ENCODE measurements at regions not wholly inside any gene's neighbourhood (a gene's known extent, or its start where the extent isn't known, plus 50 kb on each side); places are given as distances from the start of the nearest gene placed in this dataset.

DNA sequence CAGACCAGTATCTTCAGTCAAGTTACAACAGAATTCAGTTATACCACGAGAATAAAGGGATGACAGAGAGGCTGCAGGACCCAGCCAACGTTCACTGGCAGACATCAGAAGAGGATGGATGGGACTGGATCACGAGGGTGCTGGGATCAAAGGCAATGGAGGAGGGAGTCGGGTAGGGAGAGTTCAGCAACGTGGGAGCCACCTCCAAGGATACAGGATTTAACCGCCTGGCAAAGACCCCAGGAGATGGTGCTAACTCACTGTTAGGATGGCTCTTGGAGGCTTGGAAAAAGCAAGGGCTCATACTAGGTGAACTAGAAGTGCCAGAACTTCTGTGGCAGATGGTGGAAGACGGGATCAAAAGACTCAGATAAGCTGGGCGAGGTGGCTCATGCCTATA lies 99.1 kb upstream of the DISP3 start:
- TF ChIP-seq EGR1 (IDR thresholded peaks at IDR 0.05; ENCODE audit: low read depth in 2 of 2) (no peak), NR2F2 (IDR thresholded peaks at IDR 0.05) (no peak), FOXA2 (IDR thresholded peaks at IDR 0.05) (no peak), RXRA (IDR thresholded peaks at IDR 0.05) (no peak), TAF1 (conservative IDR thresholded peaks at IDR 0.05) (no peak), JUND (IDR thresholded peaks at IDR 0.05) (no peak), YY1 (IDR thresholded peaks at IDR 0.05) (no peak), ATF3 (IDR thresholded peaks at IDR 0.05) (no peak), HNF4G (IDR thresholded peaks at IDR 0.05) (no peak), HNF4A (conservative IDR thresholded peaks at IDR 0.05) (no peak)
- TF ChIP-seq, protein P1, sequence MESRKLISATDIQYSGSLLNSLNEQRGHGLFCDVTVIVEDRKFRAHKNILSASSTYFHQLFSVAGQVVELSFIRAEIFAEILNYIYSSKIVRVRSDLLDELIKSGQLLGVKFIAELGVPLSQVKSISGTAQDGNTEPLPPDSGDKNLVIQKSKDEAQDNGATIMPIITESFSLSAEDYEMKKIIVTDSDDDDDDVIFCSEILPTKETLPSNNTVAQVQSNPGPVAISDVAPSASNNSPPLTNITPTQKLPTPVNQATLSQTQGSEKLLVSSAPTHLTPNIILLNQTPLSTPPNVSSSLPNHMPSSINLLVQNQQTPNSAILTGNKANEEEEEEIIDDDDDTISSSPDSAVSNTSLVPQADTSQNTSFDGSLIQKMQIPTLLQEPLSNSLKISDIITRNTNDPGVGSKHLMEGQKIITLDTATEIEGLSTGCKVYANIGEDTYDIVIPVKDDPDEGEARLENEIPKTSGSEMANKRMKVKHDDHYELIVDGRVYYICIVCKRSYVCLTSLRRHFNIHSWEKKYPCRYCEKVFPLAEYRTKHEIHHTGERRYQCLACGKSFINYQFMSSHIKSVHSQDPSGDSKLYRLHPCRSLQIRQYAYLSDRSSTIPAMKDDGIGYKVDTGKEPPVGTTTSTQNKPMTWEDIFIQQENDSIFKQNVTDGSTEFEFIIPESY (IDR thresholded peaks at IDR 0.05): no peak
- no peaks in the 10 kb centered on the region for H3K36me3 ChIP-seq (ENCODE audit: control insufficient read depth in 4 of 4, insufficient read depth in 3 of 4, low read depth in 1 of 4, low read length in 3 of 4)
- DNase-seq (ENCODE audit: low spot score): no peak
- no peak overlapping the region for H3K27ac ChIP-seq (ENCODE audit: low read depth in 1 of 2, low read length in 2 of 2)
- 40% methylated on average over 8 of the region's 8 CpGs for WGBS
- no peaks in the 10 kb centered on the region for H3K9me3 ChIP-seq (ENCODE audit: control insufficient read depth in 4 of 4, low read length in 3 of 4)
- H3K4me3 ChIP-seq (ENCODE audit: low read depth in 1 of 3, low read length in 3 of 3): no peak overlapping the region
- no peak overlapping the region for H3K9ac ChIP-seq (ENCODE audit: low read depth in 1 of 2, low read length in 2 of 2)
- H3K27me3 ChIP-seq (ENCODE audit: control insufficient read depth in 4 of 4, insufficient read depth in 4 of 4, low read length in 3 of 4): no peaks in the 10 kb centered on the region
- H3K4me1 ChIP-seq (ENCODE audit: control insufficient read depth in 4 of 4, insufficient read depth in 4 of 4, low read length in 3 of 4): no peaks in the 10 kb centered on the region

GRCh38 chr1:11380500-11380899 lies 98.5 kb upstream of the DISP3 start:
- Histone ChIP-seq H3K4me3 (ENCODE audit: low read depth in 1 of 3, low read length in 3 of 3) (no peak overlapping the region), H3K36me3 (ENCODE audit: control insufficient read depth in 4 of 4, insufficient read depth in 3 of 4, low read depth in 1 of 4, low read length in 3 of 4) (no peaks in the 10 kb centered on the region), H3K27ac (ENCODE audit: low read depth in 1 of 2, low read length in 2 of 2) (no peak overlapping the region), H3K9me3 (ENCODE audit: control insufficient read depth in 4 of 4, low read length in 3 of 4) (no peaks in the 10 kb centered on the region), H3K27me3 (ENCODE audit: control insufficient read depth in 4 of 4, insufficient read depth in 4 of 4, low read length in 3 of 4) (no peaks in the 10 kb centered on the region), H3K4me1 (ENCODE audit: control insufficient read depth in 4 of 4, insufficient read depth in 4 of 4, low read length in 3 of 4) (no peaks in the 10 kb centered on the region), H3K9ac (ENCODE audit: low read depth in 1 of 2, low read length in 2 of 2) (no peak overlapping the region)
- WGBS: 66% methylated on average over 5 of the region's 5 CpGs
- TF ChIP-seq FOXA1 (IDR thresholded peaks at IDR 0.05) (no peak), REST (IDR thresholded peaks at IDR 0.05) (no peak), HNF4A (conservative IDR thresholded peaks at IDR 0.05) (no peak), GABPA (IDR thresholded peaks at IDR 0.05 in 1 of 2, conservative IDR thresholded peaks at IDR 0.05 in 1 of 2) (no peak), NR2F2 (IDR thresholded peaks at IDR 0.05) (no peak), TAF1 (conservative IDR thresholded peaks at IDR 0.05) (no peak), EGR1 (IDR thresholded peaks at IDR 0.05; ENCODE audit: low read depth in 2 of 2) (no peak), JUND (IDR thresholded peaks at IDR 0.05) (no peak), YY1 (IDR thresholded peaks at IDR 0.05) (no peak), RXRA (IDR thresholded peaks at IDR 0.05) (no peak), HNF4G (IDR thresholded peaks at IDR 0.05) (no peak), RAD21 (IDR thresholded peaks at IDR 0.05) (no peak), FOXA2 (IDR thresholded peaks at IDR 0.05) (no peak), SP1 (IDR thresholded peaks at IDR 0.05) (no peak), ATF3 (IDR thresholded peaks at IDR 0.05) (no peak)
- TF ChIP-seq, protein P2, sequence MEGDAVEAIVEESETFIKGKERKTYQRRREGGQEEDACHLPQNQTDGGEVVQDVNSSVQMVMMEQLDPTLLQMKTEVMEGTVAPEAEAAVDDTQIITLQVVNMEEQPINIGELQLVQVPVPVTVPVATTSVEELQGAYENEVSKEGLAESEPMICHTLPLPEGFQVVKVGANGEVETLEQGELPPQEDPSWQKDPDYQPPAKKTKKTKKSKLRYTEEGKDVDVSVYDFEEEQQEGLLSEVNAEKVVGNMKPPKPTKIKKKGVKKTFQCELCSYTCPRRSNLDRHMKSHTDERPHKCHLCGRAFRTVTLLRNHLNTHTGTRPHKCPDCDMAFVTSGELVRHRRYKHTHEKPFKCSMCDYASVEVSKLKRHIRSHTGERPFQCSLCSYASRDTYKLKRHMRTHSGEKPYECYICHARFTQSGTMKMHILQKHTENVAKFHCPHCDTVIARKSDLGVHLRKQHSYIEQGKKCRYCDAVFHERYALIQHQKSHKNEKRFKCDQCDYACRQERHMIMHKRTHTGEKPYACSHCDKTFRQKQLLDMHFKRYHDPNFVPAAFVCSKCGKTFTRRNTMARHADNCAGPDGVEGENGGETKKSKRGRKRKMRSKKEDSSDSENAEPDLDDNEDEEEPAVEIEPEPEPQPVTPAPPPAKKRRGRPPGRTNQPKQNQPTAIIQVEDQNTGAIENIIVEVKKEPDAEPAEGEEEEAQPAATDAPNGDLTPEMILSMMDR (IDR thresholded peaks at IDR 0.05; ENCODE audit: low read depth, low read length, missing input control): no peak
- TF ChIP-seq, protein P3, sequence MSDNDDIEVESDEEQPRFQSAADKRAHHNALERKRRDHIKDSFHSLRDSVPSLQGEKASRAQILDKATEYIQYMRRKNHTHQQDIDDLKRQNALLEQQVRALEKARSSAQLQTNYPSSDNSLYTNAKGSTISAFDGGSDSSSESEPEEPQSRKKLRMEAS (IDR thresholded peaks at IDR 0.05): no peak
- TF ChIP-seq, protein P1 (IDR thresholded peaks at IDR 0.05): no peak
- no peak for DNase-seq (ENCODE audit: low spot score)
